Globus pallidus (tissue), 1 donor: ENCODE measurements at regions not wholly inside any gene's neighbourhood (a gene's known extent, or its start where the extent isn't known, plus 50 kb on each side); places are given as distances from the start of the nearest gene placed in this dataset.
"Not testable (repeated sequence)": the region's sequence is repeated elsewhere in the genome, so short reads cannot be mapped to it uniquely, and the experiment has no call there.

Experiments
- DNase-seq: peaks from one replicate; pipeline ENCODE4 v3.0.0-alpha.2; 2015; ENCODE audit warnings: low spot score

GRCh38 chr2:20949256-20949655 lies 94.6 kb downstream of the APOB start:
- no peak for DNase-seq

GRCh38 chr2:20946468-20946867 lies 97.4 kb downstream of the APOB start:
- DNase-seq: no peak

DNA sequence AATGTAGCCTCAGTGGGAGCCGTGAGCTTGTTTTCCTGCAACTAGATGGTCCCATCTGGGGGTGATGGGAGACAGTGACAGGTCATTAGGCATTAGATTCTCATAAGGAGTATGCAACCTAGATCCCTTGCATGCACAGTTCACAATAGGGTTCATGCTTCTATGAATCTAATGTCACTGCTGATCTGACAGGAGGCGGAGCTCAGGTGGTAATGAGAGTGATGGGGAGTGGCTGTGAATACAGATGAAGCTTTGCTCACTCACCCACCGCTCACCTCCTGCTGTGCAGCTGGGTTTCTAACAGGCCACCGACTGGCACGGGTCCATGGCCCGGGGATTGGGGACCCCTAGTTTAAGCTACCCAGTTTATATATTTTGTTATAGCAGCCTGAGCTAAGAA lies 100.2 kb downstream of the APOB start:
- DNase-seq: not testable (repeated sequence)

GRCh38 chr2:20942646-20943125 lies 101.2 kb downstream of the APOB start:
- no peak for DNase-seq

DNA sequence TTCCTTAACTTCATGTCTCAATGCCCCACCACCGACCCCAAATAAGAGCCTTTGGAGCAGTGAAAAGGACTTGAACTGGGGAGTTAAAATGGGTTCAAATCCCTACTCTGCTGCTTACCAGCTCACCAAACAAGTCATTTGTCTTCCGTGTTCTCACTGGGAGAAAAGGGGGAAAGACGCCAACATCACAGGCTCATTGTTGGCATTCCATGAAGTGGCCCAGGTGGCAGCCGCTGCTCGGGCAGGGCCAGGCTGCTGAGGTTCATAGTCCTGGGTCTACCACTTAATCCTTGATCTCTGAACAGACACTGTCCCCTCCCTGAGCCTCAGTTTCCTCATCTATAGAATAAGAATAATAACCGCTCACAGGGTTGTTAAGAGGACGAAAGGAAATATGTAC lies 103.0 kb downstream of the APOB start:
- no peak for DNase-seq

DNA sequence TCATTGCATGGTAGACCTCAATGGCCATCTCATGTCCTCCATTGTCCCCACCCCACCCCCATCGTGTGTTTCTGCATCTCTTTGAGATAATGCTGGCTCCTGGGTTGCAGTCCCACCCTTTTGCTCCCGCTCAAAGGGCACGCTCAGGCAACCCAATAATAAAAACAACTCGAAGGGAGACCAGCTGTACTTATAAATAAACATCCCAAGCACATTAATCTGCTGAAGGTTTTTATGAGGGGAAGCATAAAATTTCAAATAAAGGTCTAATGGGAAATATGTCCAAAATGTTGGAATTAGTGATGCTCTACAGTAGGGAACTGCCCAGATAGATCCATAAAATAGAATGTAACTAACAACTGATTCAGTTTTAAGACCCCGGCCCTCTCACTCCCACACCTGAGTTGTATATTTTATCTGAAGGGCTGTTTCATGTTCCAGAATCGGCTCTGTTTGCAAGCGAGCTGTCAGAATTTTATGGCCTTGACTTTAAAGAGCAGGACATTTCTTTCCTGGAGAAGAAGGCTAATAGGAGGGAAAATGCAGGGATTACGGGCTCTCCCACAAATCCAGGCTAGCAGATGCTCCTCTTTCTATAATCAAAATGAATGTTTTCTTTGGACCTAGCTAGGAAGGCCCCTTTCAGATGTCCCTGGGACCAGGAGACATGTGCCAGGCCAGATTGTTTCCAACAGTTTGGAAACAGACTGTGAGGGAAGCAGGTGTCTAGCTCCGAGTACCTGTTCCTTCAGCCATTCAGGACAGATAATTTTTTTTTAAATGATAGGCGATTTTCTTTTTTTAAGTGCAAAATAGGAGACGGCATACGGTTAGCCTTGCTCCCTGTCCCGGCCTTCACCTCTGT lies 103.7 kb downstream of the APOB start:
- no peak for DNase-seq

GRCh38 chr2:20937353-20937752 lies 106.5 kb downstream of the APOB start:
- no peak for DNase-seq

- no peak for DNase-seq
These were observed 108.6 kb downstream of the APOB start for GRCh38 chr2:20935168-20935775.

DNA sequence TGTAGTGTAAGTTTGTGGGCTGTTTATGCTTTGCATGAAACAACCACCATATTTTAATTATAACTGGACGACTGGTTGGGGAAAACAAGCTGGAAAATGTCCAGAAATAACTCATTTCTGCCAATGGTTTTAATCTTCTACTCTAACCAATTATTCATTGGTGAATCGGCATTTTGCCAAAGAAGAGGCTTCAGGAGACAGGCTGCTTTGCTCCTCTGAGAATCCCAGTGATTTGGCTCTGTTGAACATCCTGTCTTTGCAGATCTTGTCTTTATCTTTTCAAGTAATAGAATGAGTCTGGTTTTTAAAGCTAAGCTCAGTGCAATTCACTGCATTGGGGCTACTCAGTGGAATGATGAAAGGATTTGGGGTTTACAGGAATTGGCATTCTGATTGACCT lies 109.6 kb downstream of the APOB start:
- no peak for DNase-seq

DNA sequence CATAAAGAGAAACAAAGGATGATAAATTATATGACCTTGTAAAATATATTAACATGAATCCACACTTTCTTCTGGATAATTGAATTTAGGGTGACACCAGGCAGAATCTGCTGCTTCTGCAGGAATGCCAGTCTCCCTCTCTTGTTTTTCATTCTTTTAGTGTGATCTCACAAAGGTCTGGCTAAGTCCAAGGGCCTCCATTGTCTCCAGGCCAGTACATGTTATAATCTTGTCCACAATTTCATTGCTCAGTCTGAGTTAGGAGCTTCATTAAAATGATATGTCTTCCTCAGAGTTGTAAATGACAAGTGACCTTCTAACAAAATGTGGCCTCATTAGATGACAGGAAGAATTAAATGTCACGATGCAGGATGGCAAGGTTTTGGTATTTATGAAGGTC lies 110.2 kb downstream of the APOB start:
- no peak for DNase-seq

DNA sequence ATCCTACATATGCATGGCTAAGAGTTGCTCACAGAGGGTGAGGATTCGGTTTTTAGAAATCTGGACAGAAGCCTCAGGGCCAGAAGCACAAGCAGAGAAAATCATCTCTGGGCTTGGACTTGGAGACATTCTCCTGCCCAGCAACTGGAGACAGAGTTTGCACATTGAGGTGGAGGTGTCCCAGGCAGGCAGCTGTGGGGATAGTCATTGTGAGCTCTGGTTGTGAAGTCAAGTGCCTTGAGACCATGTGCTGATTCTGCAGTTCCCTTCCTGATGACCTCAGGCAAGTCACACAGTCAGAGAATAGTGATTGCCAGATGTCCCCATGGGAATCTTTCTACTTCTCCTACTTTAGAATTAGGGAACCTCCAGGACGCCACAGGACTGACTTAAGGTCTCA lies 108.4 kb upstream of the LDAH start:
- DNase-seq: no peak

- DNase-seq: no peak
These were observed 108.0 kb upstream of the LDAH start for GRCh38 chr2:20930928-20931327.

DNA sequence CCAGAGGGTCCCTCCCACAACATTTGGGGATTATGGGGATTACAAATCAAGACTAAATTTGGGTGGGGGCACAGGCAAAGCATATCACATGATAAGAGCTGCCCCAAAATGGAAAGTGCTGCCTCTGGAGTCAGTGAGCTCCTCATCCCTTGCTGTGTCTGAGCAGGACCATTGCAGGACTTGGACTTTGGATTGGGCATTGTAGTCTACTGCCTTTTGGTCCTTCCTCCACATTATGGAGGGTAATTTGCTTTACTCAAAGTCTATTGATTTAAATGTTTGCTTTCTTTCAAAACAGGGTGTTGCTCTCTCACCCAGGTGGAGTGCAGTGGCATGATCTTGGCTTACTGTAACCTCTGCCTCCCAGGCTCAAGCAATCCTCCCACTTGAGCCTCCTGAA lies 106.8 kb upstream of the LDAH start:
- DNase-seq: no peak

- DNase-seq: no peak
These were observed 105.7 kb upstream of the LDAH start for GRCh38 chr2:20928617-20929016.

DNA sequence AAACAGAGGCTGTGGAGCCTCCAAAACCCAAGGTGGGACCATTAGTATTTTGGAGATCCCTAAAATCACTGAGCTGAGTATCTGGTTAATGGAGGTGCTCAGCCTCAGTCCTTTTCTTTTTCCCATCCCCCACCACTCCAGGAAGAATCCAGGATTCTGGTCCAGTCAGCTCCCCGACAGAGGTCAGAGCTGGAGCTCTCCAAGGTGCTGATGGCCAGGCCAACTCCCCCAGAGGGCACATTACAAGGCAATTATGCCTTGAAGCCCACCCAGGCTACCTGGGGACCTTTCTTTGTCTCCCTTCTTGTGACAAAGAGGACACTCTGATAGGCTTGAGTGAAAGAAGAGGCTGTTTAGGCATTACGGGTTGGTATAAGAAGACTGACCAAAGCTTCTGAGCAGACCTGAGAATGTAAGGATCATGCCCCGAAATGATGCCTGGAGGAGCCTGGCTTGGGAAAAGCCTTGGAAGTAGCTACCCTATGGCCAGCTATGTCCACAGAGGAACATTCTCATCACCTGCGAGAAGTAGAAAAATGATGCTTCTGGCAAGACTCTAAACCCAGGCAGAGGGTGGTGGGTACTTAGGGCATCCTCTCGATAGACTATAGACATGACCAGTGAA lies 102.5 kb upstream of the LDAH start:
- no peak for DNase-seq

DNA sequence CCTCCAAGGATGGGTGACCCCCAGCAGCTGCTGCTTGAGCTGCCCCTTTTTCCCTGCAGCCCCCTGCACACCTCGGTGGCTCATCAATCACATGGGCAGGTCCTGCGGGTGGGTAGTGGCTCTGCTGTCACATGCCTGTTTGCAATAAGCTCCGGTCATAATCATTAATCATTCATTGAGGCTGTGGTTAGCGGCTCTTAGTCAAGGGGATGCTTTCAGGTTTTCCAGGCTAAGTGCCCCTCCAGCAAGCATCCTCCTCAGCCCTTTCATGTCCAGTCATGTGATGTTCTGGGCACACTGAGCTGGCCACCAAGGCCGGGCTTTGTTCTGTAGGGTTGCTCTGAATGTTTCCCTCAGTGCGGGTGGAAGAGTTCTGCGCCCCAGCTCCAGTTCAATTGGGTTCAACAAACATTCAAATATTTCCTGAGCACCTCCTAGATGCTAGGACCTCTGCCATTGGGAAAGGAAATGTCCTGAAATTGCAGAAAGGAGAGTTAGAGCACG lies 96.4 kb upstream of the LDAH start:
- DNase-seq: no peak

DNA sequence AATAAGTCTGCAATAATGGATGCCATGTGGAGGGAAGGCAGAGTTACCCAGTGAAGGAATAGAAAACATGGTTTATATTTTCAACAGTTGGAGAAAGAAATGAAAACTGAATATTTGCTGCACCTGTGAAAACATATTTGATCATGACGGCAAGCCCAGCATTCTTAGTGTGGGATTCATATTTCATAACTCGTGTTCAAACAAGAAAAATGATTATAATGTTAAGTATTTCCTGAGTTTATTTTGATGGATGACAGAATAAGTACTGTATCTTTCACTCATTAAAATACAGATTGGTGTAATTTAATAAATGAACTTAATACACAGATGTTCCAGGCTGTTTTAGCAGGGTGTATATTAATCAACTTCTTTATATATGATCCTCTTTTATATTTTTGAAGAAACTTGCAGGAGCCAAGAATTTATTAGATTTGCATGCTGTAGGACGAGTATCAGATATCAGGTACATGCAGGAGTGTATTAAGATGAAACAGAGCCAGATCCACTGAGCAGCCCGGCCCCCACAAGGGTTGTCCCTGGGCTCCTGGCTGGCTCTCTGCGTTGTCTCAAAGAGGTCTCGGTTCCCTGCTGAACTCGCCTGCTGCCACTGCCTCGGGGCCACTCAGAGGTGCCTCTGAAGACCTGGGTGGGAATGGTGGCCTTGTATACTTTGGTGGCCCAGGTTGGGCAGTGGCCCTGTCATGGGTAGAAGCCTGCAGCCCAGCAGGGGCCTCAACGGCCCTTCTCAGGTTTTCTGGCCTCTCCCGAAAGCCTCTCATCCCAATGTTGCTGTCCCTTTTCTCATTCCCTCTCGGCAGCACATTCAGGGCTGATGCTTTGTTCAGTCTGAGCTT lies 95.0 kb upstream of the LDAH start:
- no peak for DNase-seq

DNA sequence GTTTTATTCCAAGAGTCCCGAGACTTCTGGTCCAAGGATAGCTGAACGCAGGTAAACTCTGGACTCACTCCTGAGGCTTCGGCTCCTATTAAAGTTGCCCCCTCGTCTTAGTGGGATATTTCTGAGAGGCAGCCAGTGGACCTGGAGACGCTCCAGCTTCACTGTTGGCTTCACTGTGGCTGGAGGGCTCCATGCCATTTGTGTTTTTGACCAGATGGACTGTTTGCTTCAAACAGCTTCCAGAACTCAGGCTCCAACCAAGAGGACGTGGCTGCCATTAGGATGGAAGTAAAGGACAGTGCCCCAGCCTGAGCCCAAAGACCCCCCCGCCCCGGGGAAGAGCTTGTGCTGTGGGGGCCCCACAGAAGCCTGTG lies 94.4 kb upstream of the LDAH start:
- DNase-seq: no peak

- peak; percentile 9 for DNase-seq
These were observed 93.8 kb upstream of the LDAH start for GRCh38 chr2:20916604-20917286.

DNA sequence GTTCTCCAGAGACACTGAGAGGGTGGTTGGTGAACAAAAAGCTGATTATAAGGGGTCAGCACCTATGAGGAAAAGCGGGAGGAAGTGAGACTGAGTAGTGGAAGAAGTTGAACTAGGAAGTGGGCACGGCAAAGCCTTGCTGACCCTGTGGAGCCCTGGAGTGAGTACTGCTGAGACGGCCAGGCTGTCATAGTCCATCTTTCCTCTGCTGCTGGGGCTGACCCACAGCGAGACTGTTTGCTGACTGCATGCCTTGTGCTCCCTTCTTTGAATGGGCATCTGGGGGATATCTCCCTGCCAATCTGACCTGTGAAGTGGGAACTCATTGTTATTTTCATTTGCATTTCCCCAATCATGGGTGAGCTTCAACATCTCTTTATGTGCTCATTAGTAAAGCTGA lies 92.4 kb upstream of the LDAH start:
- DNase-seq: no peak

GRCh38 chr2:20914771-20915170 lies 91.9 kb upstream of the LDAH start:
- DNase-seq: no peak
